Keratinocyte (primary cell): ENCODE measurements at regions not wholly inside any gene's neighbourhood (a gene's known extent, or its start where the extent isn't known, plus 50 kb on each side); places are given as distances from the start of the nearest gene placed in this dataset.

Experiments used
- DNase-seq: peaks from one replicate; pipeline ENCODE4 v3.0.0-alpha.2; 2011; ENCODE audit warnings: low read depth, missing footprints, low spot score
- FAIRE-seq: peaks from 2 replicates; lab custom pipeline; 2011; peaks lifted over from hg19 to GRCh38; lab: Jason Lieb, UNC
- H2AFZ ChIP-seq: 2 replicates; pipeline ENCODE4 v1.6.0; 2012; ENCODE audit warnings: low read length, control low read depth, inconsistent platforms; ENCODE audit not compliant: control insufficient read depth
- H3K27ac ChIP-seq: 2 replicates; pipeline ENCODE4 v1.5.1; 2011; ENCODE audit warnings: low read length; ENCODE audit not compliant: control insufficient read depth, insufficient read depth
- H3K27me3 ChIP-seq: 3 replicates; pipeline ENCODE4 v1.6.0; 2011; ENCODE audit warnings: low read length; ENCODE audit not compliant: control insufficient read depth, insufficient read depth; ENCODE audit errors: extremely low read depth
- H3K36me3 ChIP-seq, 2 experiments: 2 replicates in 1 of 2; 3 replicates in 1 of 2; pipeline ENCODE4 v1.5.1; 2011; ENCODE audit warnings: low read length in 2 of 2, mild to moderate bottlenecking in 1 of 2; ENCODE audit not compliant: control insufficient read depth in 2 of 2, insufficient read depth in 2 of 2; ENCODE audit errors: extremely low read depth in 1 of 2
- H3K4me1 ChIP-seq: 3 replicates; pipeline ENCODE4 v1.5.1; 2011; ENCODE audit warnings: low read length; ENCODE audit not compliant: control insufficient read depth, insufficient read depth; ENCODE audit errors: extremely low read depth
- H3K4me2 ChIP-seq: 3 replicates; pipeline ENCODE4 v1.6.0; 2011; ENCODE audit warnings: low read depth, low read length; ENCODE audit not compliant: control insufficient read depth, insufficient read depth; ENCODE audit errors: extremely low read depth
- H3K4me3 ChIP-seq, 3 experiments: fragments of 200-600 bp in 1 of 3; sonication (generic) in 1 of 3; 2 replicates in 2 of 3; 3 replicates in 1 of 3; pipeline ENCODE4 v1.5.1; 2011 to 2016; ENCODE audit warnings: low read length in 3 of 3, mild to moderate bottlenecking in 3 of 3, control low read depth in 2 of 3, inconsistent platforms in 1 of 3, low read depth in 1 of 3, mixed read lengths in 1 of 3, mixed run types in 1 of 3, moderate library complexity in 1 of 3; ENCODE audit not compliant: control insufficient read depth in 2 of 3, insufficient read depth in 2 of 3; ENCODE audit errors: extremely low read depth in 1 of 3
- H3K79me2 ChIP-seq: 2 replicates; pipeline ENCODE4 v1.6.0; 2012; ENCODE audit warnings: low read length; ENCODE audit not compliant: control insufficient read depth, insufficient read depth
- H3K9ac ChIP-seq: 3 replicates; pipeline ENCODE4 v1.6.0; 2011; ENCODE audit warnings: low read length; ENCODE audit not compliant: control insufficient read depth, insufficient read depth; ENCODE audit errors: extremely low read depth
- H3K9me1 ChIP-seq: 3 replicates; pipeline ENCODE4 v1.6.0; 2011; ENCODE audit warnings: low read length; ENCODE audit not compliant: control insufficient read depth, insufficient read depth; ENCODE audit errors: extremely low read depth
- H3K9me3 ChIP-seq: 2 replicates; pipeline ENCODE4 v1.5.1; 2012; ENCODE audit warnings: low read depth, low read length; ENCODE audit not compliant: control insufficient read depth
- H4K20me1 ChIP-seq: 3 replicates; pipeline ENCODE4 v1.6.0; 2011; ENCODE audit warnings: low read length; ENCODE audit not compliant: control insufficient read depth, insufficient read depth; ENCODE audit errors: extremely low read depth
- EZH2 ChIP-seq: IDR thresholded peaks from one replicate; pipeline ENCODE4 v1.6.1; 2012; ENCODE audit warnings: inconsistent platforms, mild to moderate bottlenecking, low read length, moderate library complexity
- dilution Hi-C: fragments of 300-500 bp; cut with MboI; formaldehyde crosslinking; loops from one replicate; pipeline ENCODE4 v1.7.0; 2020; ENCODE audit warnings: low sequenced_read_pairs; ENCODE audit not compliant: extremely low pct_ligation_motif_present
- TF ChIP-seq, protein P1 (sequence below), 3 experiments: IDR thresholded peaks in 1 of 3; conservative IDR thresholded peaks in 1 of 3; optimal IDR thresholded peaks in 1 of 3; 2 replicates in 2 of 3; 3 replicates in 1 of 3; pipeline versions ENCODE3 to v1.5.1; 2011; ENCODE audit warnings: low read length in 3 of 3, mild to moderate bottlenecking in 3 of 3, moderate library complexity in 2 of 3, control low read depth in 1 of 3, inconsistent platforms in 1 of 3; ENCODE audit not compliant: insufficient read depth in 2 of 3; ENCODE audit errors: extremely low read depth in 1 of 3

DNA sequence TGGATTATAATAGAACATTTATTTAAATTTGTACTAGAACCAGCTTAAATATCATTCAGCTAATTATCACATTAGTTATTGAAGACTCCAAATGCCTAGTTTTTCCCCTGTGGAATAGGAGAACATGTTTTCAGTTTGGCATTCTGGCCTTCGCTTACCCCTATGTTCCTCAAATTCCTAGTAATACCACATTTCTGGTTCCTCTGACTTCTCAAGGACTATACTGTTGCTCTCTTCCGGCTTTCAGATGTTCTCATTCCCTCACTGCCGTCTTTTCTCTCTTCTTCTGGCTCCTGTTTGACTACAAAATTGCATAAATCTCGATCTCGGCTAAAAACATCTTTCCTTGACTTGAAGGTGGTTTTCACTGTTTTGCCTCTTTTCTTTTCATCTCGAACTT, 71.8 kb upstream of the KHDRBS2 start:
- no peak overlapping the region for H2AFZ ChIP-seq
- TF ChIP-seq, protein P1, sequence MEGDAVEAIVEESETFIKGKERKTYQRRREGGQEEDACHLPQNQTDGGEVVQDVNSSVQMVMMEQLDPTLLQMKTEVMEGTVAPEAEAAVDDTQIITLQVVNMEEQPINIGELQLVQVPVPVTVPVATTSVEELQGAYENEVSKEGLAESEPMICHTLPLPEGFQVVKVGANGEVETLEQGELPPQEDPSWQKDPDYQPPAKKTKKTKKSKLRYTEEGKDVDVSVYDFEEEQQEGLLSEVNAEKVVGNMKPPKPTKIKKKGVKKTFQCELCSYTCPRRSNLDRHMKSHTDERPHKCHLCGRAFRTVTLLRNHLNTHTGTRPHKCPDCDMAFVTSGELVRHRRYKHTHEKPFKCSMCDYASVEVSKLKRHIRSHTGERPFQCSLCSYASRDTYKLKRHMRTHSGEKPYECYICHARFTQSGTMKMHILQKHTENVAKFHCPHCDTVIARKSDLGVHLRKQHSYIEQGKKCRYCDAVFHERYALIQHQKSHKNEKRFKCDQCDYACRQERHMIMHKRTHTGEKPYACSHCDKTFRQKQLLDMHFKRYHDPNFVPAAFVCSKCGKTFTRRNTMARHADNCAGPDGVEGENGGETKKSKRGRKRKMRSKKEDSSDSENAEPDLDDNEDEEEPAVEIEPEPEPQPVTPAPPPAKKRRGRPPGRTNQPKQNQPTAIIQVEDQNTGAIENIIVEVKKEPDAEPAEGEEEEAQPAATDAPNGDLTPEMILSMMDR (optimal IDR thresholded peaks at IDR 0.05 in 1 of 3, IDR thresholded peaks at IDR 0.05 in 1 of 3, conservative IDR thresholded peaks at IDR 0.05 in 1 of 3; ENCODE audit: extremely low read depth in 1 of 3, insufficient read depth in 2 of 3, low read length in 3 of 3) = no peak
- no peak for TF ChIP-seq EZH2
- no peaks in the 10 kb centered on the region for H3K9me1 ChIP-seq
- H3K4me3 ChIP-seq = no peak overlapping the region
- H3K9me3 ChIP-seq = no peaks in the 10 kb centered on the region
- no peaks in the 10 kb centered on the region for H3K36me3 ChIP-seq
- H3K27ac ChIP-seq = no peak overlapping the region
- dilution Hi-C loops = no loop called here
- H3K4me1 ChIP-seq = no peaks in the 10 kb centered on the region
- no peak for DNase-seq
- no peaks in the 10 kb centered on the region for H4K20me1 ChIP-seq
- no peak for FAIRE-seq
- H3K79me2 ChIP-seq = no peaks in the 10 kb centered on the region
- H3K9ac ChIP-seq = no peak overlapping the region
- no peaks in the 10 kb centered on the region for H3K27me3 ChIP-seq
- no peak overlapping the region for H3K4me2 ChIP-seq

DNA sequence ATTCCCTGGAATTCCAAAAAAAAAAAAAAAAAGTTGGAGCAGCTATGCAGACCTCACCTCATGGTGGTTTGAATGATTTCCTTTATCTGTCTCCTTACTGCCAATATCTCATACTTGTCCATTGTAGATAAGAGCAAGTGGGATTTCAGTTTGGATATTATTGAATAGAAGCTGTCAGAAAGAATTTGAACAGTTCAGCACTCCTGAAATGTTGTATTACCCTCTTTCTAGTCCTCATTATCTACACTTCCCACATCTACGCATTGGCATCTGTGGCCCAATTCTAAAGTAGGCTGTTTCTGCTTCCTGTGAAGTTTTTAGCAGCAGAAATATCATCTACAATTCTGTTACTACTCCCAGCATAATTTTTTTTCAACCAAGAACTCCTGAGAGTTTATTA, 68.2 kb upstream of the KHDRBS2 start:
- H3K9ac ChIP-seq = no peak overlapping the region
- no peaks in the 10 kb centered on the region for H3K9me1 ChIP-seq
- H4K20me1 ChIP-seq = no peaks in the 10 kb centered on the region
- H3K27me3 ChIP-seq = no peaks in the 10 kb centered on the region
- H3K9me3 ChIP-seq = no peaks in the 10 kb centered on the region
- no peak overlapping the region for H3K27ac ChIP-seq
- no peak overlapping the region for H2AFZ ChIP-seq
- DNase-seq (no peak), FAIRE-seq (no peak)
- no peak overlapping the region for H3K4me2 ChIP-seq
- no peaks in the 10 kb centered on the region for H3K36me3 ChIP-seq
- no peaks in the 10 kb centered on the region for H3K4me1 ChIP-seq
- H3K4me3 ChIP-seq = no peak overlapping the region
- H3K79me2 ChIP-seq = no peaks in the 10 kb centered on the region
- TF ChIP-seq, protein P1 (optimal IDR thresholded peaks at IDR 0.05 in 1 of 3, IDR thresholded peaks at IDR 0.05 in 1 of 3, conservative IDR thresholded peaks at IDR 0.05 in 1 of 3; ENCODE audit: extremely low read depth in 1 of 3, insufficient read depth in 2 of 3, low read length in 3 of 3) = no peak
- no peak for TF ChIP-seq EZH2
- dilution Hi-C loops = no loop called here
